ENCODE measurements at regions not wholly inside any gene's neighbourhood (a gene's known extent, or its start where the extent isn't known, plus 50 kb on each side); places are given as distances from the start of the nearest gene placed in this dataset.

DNA sequence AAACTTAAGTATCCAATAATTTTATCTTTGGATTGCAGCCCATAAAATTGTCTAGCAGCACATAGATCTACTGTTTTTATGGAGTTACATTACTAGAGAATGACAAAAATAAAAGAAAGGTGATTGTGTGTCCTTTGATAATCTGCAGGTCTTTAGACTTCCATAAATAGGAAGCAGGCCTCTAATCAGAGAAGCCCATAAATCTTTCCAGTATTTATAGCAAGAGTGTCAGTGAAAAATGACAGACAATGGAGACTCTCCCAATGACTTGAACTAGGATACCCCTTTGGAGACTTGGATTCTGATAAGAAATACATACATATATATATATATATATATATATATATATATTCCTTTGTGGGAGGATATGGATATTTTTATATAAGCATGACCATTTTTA is 351.2 kb downstream of the PCDH17 start:
- no peak overlapping the region for H3K4me2 ChIP-seq (ENCODE audit: low read depth, low read length, poor library complexity, severe bottlenecking)
- no peaks in the 10 kb centered on the region for H3K4me1 ChIP-seq (ENCODE audit: insufficient read depth, low read length, poor library complexity, severe bottlenecking)
- no peak for TF ChIP-seq EZH2phosphoT487 (IDR thresholded peaks at IDR 0.05; ENCODE audit: borderline replicate concordance)
- TF ChIP-seq, protein P1, sequence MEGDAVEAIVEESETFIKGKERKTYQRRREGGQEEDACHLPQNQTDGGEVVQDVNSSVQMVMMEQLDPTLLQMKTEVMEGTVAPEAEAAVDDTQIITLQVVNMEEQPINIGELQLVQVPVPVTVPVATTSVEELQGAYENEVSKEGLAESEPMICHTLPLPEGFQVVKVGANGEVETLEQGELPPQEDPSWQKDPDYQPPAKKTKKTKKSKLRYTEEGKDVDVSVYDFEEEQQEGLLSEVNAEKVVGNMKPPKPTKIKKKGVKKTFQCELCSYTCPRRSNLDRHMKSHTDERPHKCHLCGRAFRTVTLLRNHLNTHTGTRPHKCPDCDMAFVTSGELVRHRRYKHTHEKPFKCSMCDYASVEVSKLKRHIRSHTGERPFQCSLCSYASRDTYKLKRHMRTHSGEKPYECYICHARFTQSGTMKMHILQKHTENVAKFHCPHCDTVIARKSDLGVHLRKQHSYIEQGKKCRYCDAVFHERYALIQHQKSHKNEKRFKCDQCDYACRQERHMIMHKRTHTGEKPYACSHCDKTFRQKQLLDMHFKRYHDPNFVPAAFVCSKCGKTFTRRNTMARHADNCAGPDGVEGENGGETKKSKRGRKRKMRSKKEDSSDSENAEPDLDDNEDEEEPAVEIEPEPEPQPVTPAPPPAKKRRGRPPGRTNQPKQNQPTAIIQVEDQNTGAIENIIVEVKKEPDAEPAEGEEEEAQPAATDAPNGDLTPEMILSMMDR (conservative IDR thresholded peaks at IDR 0.05; ENCODE audit: low read length) = no peak
- no peaks in the 10 kb centered on the region for H3K36me3 ChIP-seq (ENCODE audit: insufficient read depth, low read length)
- H4K20me1 ChIP-seq (ENCODE audit: insufficient read depth, low read length, poor library complexity, severe bottlenecking) = no peaks in the 10 kb centered on the region
- H3K27me3 ChIP-seq (ENCODE audit: insufficient read depth, low read length, poor library complexity, severe bottlenecking) = no peaks in the 10 kb centered on the region
- no peak overlapping the region for H3K9ac ChIP-seq (ENCODE audit: low read depth, low read length, poor library complexity, severe bottlenecking)
- no peak overlapping the region for H3K4me3 ChIP-seq (ENCODE audit: low read length, poor library complexity, severe bottlenecking)
- no peaks in the 10 kb centered on the region for H3K9me3 ChIP-seq (ENCODE audit: insufficient read depth, low read depth, low read length)
- no peaks in the 10 kb centered on the region for H3K79me2 ChIP-seq (ENCODE audit: insufficient read depth, low read length)
- no peaks in the 10 kb centered on the region for H3F3A ChIP-seq (ENCODE audit: low read depth)
- no peaks in the 10 kb centered on the region for H3K9me2 ChIP-seq (replicated peaks; ENCODE audit: low read depth, low read length)
- no peak overlapping the region for H2AFZ ChIP-seq (ENCODE audit: low read length)

DNA sequence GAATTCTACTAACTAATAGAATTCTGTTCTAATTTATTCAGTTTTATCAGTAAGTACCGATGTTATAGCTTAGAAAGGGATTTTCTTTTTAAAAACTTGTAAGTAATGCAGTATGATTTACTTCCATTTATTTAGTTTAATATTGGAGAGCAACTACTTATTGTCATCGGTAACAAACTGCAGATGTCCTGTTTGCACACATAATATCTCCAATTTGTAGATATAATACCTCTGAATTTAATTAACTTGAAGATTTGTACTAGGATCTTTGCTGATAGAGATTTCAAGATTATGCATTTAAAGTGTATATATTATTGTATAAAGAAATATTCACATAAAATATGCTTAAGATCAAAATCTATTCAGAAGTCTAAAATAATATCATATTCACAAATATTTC is 356.7 kb downstream of the PCDH17 start:
- no peaks in the 10 kb centered on the region for H3K79me2 ChIP-seq (ENCODE audit: insufficient read depth, low read length)
- no peaks in the 10 kb centered on the region for H3K27me3 ChIP-seq (ENCODE audit: insufficient read depth, low read length, poor library complexity, severe bottlenecking)
- no peaks in the 10 kb centered on the region for H4K20me1 ChIP-seq (ENCODE audit: insufficient read depth, low read length, poor library complexity, severe bottlenecking)
- no peak overlapping the region for H3K4me2 ChIP-seq (ENCODE audit: low read depth, low read length, poor library complexity, severe bottlenecking)
- no peaks in the 10 kb centered on the region for H3K36me3 ChIP-seq (ENCODE audit: insufficient read depth, low read length)
- H2AFZ ChIP-seq (ENCODE audit: low read length) = no peak overlapping the region
- TF ChIP-seq EZH2phosphoT487 (IDR thresholded peaks at IDR 0.05; ENCODE audit: borderline replicate concordance) = no peak
- TF ChIP-seq, protein P1 (conservative IDR thresholded peaks at IDR 0.05; ENCODE audit: low read length) = no peak
- no peaks in the 10 kb centered on the region for H3K4me1 ChIP-seq (ENCODE audit: insufficient read depth, low read length, poor library complexity, severe bottlenecking)
- no peaks in the 10 kb centered on the region for H3K9me3 ChIP-seq (ENCODE audit: insufficient read depth, low read depth, low read length)
- H3K9me2 ChIP-seq (replicated peaks; ENCODE audit: low read depth, low read length) = no peaks in the 10 kb centered on the region
- no peaks in the 10 kb centered on the region for H3F3A ChIP-seq (ENCODE audit: low read depth)
- no peak overlapping the region for H3K9ac ChIP-seq (ENCODE audit: low read depth, low read length, poor library complexity, severe bottlenecking)
- H3K4me3 ChIP-seq (ENCODE audit: low read length, poor library complexity, severe bottlenecking) = no peak overlapping the region

DNA sequence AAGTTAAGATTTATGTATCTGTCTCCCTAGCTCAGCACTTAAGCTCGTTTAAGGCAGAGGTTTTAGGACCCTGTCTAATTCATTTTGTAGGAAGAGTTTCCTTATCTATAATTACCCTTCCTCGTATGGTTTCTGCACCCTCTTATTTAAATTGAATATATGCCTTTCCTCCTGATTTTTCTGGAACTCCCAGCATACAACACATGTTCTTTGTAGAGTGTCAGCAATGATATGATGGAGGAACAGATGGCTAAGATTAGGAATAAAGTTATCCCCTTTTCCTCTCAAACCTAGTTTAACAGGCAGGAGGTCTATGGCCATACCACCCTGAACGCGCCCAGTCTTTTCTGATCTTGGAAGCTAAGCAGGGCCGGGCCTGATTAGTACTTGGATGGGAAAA is 359.5 kb downstream of the PCDH17 start:
- Histone ChIP-seq H3K9me3 (ENCODE audit: insufficient read depth, low read depth, low read length) (no peaks in the 10 kb centered on the region), H3K4me1 (ENCODE audit: insufficient read depth, low read length, poor library complexity, severe bottlenecking) (no peaks in the 10 kb centered on the region), H3K9me2 (replicated peaks; ENCODE audit: low read depth, low read length) (no peaks in the 10 kb centered on the region), H3K9ac (ENCODE audit: low read depth, low read length, poor library complexity, severe bottlenecking) (no peak overlapping the region), H3K4me3 (ENCODE audit: low read length, poor library complexity, severe bottlenecking) (no peak overlapping the region), H3K79me2 (ENCODE audit: insufficient read depth, low read length) (no peaks in the 10 kb centered on the region), H3K4me2 (ENCODE audit: low read depth, low read length, poor library complexity, severe bottlenecking) (no peak overlapping the region), H2AFZ (ENCODE audit: low read length) (no peak overlapping the region), H3F3A (ENCODE audit: low read depth) (no peaks in the 10 kb centered on the region), H4K20me1 (ENCODE audit: insufficient read depth, low read length, poor library complexity, severe bottlenecking) (no peaks in the 10 kb centered on the region), H3K36me3 (ENCODE audit: insufficient read depth, low read length) (no peaks in the 10 kb centered on the region), H3K27me3 (ENCODE audit: insufficient read depth, low read length, poor library complexity, severe bottlenecking) (no peaks in the 10 kb centered on the region)
- no peak for TF ChIP-seq EZH2phosphoT487 (IDR thresholded peaks at IDR 0.05; ENCODE audit: borderline replicate concordance)
- TF ChIP-seq, protein P1 (conservative IDR thresholded peaks at IDR 0.05; ENCODE audit: low read length) = no peak
